DND-41 (cell line): ENCODE measurements at regions not wholly inside any gene's neighbourhood (a gene's known extent, or its start where the extent isn't known, plus 50 kb on each side); places are given as distances from the start of the nearest gene placed in this dataset.

Experiments
- ATAC-seq: fragments of 200-7000 bp; cut with Tn5 transposase; 3 replicates; pipeline ENCODE4 v1.9.1; 2021; ENCODE audit warnings: low read depth; ENCODE audit not compliant: insufficient read depth
- DNase-seq: peaks from one replicate; pipeline ENCODE4 v3.0.0-alpha.2; 2020
- H2AFZ ChIP-seq: 2 replicates; pipeline ENCODE4 v1.6.0; 2012; ENCODE audit warnings: low read depth, low read length
- H3K27ac ChIP-seq: 2 replicates; pipeline ENCODE4 v1.5.1; 2012; ENCODE audit warnings: low read length, inconsistent platforms
- H3K27me3 ChIP-seq: fragments of 200-600 bp; sonication (generic); 2 replicates; pipeline ENCODE4 v1.6.0; 2012; ENCODE audit warnings: low read length, mild to moderate bottlenecking, inconsistent platforms; ENCODE audit not compliant: insufficient read depth, poor library complexity
- H3K36me3 ChIP-seq: 2 replicates; pipeline ENCODE4 v1.5.1; 2012; ENCODE audit warnings: low read length, inconsistent platforms; ENCODE audit not compliant: insufficient read depth
- H3K4me1 ChIP-seq: 2 replicates; pipeline ENCODE4 v1.5.1; 2012; ENCODE audit warnings: mild to moderate bottlenecking, low read length; ENCODE audit not compliant: insufficient read depth
- H3K4me2 ChIP-seq: 2 replicates; pipeline ENCODE4 v1.6.0; 2012; ENCODE audit warnings: mild to moderate bottlenecking, moderate library complexity, low read length, inconsistent platforms; ENCODE audit not compliant: insufficient read depth
- H3K4me3 ChIP-seq, 2 experiments: fragments of 200-600 bp in 1 of 2; shearing (Covaris generic) in 1 of 2; 2 replicates each; pipeline ENCODE4 v1.5.1; 2012 to 2016; ENCODE audit warnings: inconsistent platforms in 2 of 2, low read length in 2 of 2, mild to moderate bottlenecking in 2 of 2, low read depth in 1 of 2, moderate library complexity in 1 of 2
- H3K79me2 ChIP-seq: 2 replicates; pipeline ENCODE4 v1.6.0; 2012; ENCODE audit warnings: low read length, inconsistent platforms; ENCODE audit not compliant: insufficient read depth
- H3K9ac ChIP-seq: 2 replicates; pipeline ENCODE4 v1.6.0; 2012; ENCODE audit warnings: low read depth, mild to moderate bottlenecking, inconsistent platforms, low read length, moderate library complexity
- H3K9me3 ChIP-seq: 2 replicates; pipeline ENCODE4 v1.5.1; 2012; ENCODE audit warnings: low read length, moderate library complexity, mild to moderate bottlenecking, inconsistent platforms; ENCODE audit not compliant: insufficient read depth, severe bottlenecking
- H4K20me1 ChIP-seq: 2 replicates; pipeline ENCODE4 v1.6.0; 2012; ENCODE audit warnings: low read length; ENCODE audit not compliant: insufficient read depth
- CTCF ChIP-seq: IDR thresholded peaks from 2 replicates; pipeline ENCODE4 v1.5.1; 2012; ENCODE audit warnings: borderline replicate concordance, low read length, moderate library complexity, mild to moderate bottlenecking; ENCODE audit not compliant: poor library complexity, severe bottlenecking; ENCODE audit errors: extremely low read depth
- EZH2 ChIP-seq: IDR thresholded peaks from 3 replicates; pipeline ENCODE4 v1.6.1; 2012; ENCODE audit warnings: borderline replicate concordance, low read depth, mild to moderate bottlenecking, moderate library complexity, low read length, inconsistent platforms; ENCODE audit not compliant: severe bottlenecking

GRCh38 chr15:39301589-39301999, 279.3 kb upstream of the THBS1 start:
- TF ChIP-seq CTCF (no peak), EZH2 (no peak)
- Histone ChIP-seq H3K27me3 (peaks cover 12% of the 10 kb centered on the region), H3K4me1 (no peaks in the 10 kb centered on the region), H3K9ac (no peak overlapping the region), H3K27ac (no peak overlapping the region), H3K4me2 (no peak overlapping the region), H3K9me3 (no peaks in the 10 kb centered on the region), H3K79me2 (no peaks in the 10 kb centered on the region), H3K4me3 (no peak overlapping the region), H4K20me1 (no peaks in the 10 kb centered on the region), H3K36me3 (no peaks in the 10 kb centered on the region), H2AFZ (no peak overlapping the region)
- ATAC-seq (no peak), DNase-seq (no peak)

GRCh38 chr15:39302936-39303335, 277.9 kb upstream of the THBS1 start:
- Histone ChIP-seq H3K27me3 (peaks cover 12% of the 10 kb centered on the region), H3K4me2 (no peak overlapping the region), H3K9ac (no peak overlapping the region), H3K36me3 (no peaks in the 10 kb centered on the region), H3K79me2 (no peaks in the 10 kb centered on the region), H3K4me3 (no peak overlapping the region), H3K9me3 (no peaks in the 10 kb centered on the region), H3K4me1 (no peaks in the 10 kb centered on the region), H3K27ac (no peak overlapping the region), H2AFZ (no peak overlapping the region), H4K20me1 (no peaks in the 10 kb centered on the region)
- DNase-seq (no peak), ATAC-seq (no peak)
- no peak for TF ChIP-seq EZH2
- no peak for TF ChIP-seq CTCF

- ATAC-seq (no peak), DNase-seq (no peak)
- Histone ChIP-seq H3K36me3 (no peaks in the 10 kb centered on the region), H3K79me2 (no peaks in the 10 kb centered on the region), H3K9me3 (no peaks in the 10 kb centered on the region), H3K4me2 (no peak overlapping the region), H3K4me3 (no peak overlapping the region), H2AFZ (no peak overlapping the region), H3K27me3 (peaks cover 12% of the 10 kb centered on the region), H3K27ac (no peak overlapping the region), H3K4me1 (no peaks in the 10 kb centered on the region), H3K9ac (no peak overlapping the region), H4K20me1 (no peaks in the 10 kb centered on the region)
- TF ChIP-seq CTCF, result no peak
- TF ChIP-seq EZH2, result no peak
Observed at GRCh38 chr15:39304201-39304841, 276.6 kb upstream of the THBS1 start.
